DOHH2 (cell line): ENCODE measurements at regions not wholly inside any gene's neighbourhood (a gene's known extent, or its start where the extent isn't known, plus 50 kb on each side); places are given as distances from the start of the nearest gene placed in this dataset.

Experiments used
- CTCF ChIP-seq: fragments of 200-600 bp; sonication (generic); IDR thresholded peaks from one replicate; pipeline ENCODE4 v1.5.1; 2014; ENCODE audit warnings: antibody characterized with exemption, mild to moderate bottlenecking, low read depth, low read length; ENCODE audit not compliant: poor library complexity, severe bottlenecking
- EZH2phosphoT487 ChIP-seq: fragments of 200-600 bp; sonication (generic); IDR thresholded peaks from 2 replicates; pipeline ENCODE4 v1.6.1; 2017; ENCODE audit warnings: borderline replicate concordance, mild to moderate bottlenecking, antibody characterized with exemption, low read length, moderate library complexity, mixed read lengths

GRCh38 chr10:24152270-24152669 lies 56.7 kb upstream of the KIAA1217 start:
- no peak for TF ChIP-seq CTCF
- no peak for TF ChIP-seq EZH2phosphoT487
